ENCODE measurements at regions not wholly inside any gene's neighbourhood (a gene's known extent, or its start where the extent isn't known, plus 50 kb on each side); places are given as distances from the start of the nearest gene placed in this dataset.

- Histone ChIP-seq H4K8ac (ENCODE audit: extremely low read depth, insufficient read depth, low read length) (no peak overlapping the region), H3K27me3 (replicated peaks in 1 of 4; ENCODE audit: control insufficient read depth in 3 of 4, extremely low read depth in 1 of 4, insufficient read depth in 3 of 4, low read length in 3 of 4) (no peaks in the 10 kb centered on the region), H4K5ac (ENCODE audit: insufficient read length, low read depth, low read length) (no peak overlapping the region), H2BK120ac (replicated peaks; ENCODE audit: low read depth, low read length) (no peak overlapping the region), H3K79me1 (ENCODE audit: low read depth, low read length) (no peaks in the 10 kb centered on the region), H2BK15ac (ENCODE audit: low read length) (no peak overlapping the region), H3K56ac (replicated peaks; ENCODE audit: insufficient read length, low read depth, low read length) (no peak overlapping the region), H4K20me1 (replicated peaks in 1 of 2; ENCODE audit: control insufficient read depth in 1 of 2, insufficient read depth in 2 of 2, low read length in 2 of 2) (no peaks in the 10 kb centered on the region), H3K23me2 (ENCODE audit: low read depth, low read length) (no peaks in the 10 kb centered on the region), H3K36me3 (ENCODE audit: control insufficient read depth in 2 of 4, insufficient read depth in 4 of 4, low read length in 3 of 4) (no peaks in the 10 kb centered on the region), H2BK20ac (ENCODE audit: low read length) (no peak overlapping the region), H3K18ac (ENCODE audit: extremely low read depth, low read length) (no peak overlapping the region), H3K4me3 (ENCODE audit: extremely low read depth in 1 of 4, insufficient read depth in 2 of 4, low read depth in 3 of 4, low read length in 4 of 4) (no peak overlapping the region), H2AK5ac (ENCODE audit: low read depth, low read length) (no peak overlapping the region), H3K27ac (ENCODE audit: low read depth, low read length) (no peak overlapping the region), H3K9me3 (ENCODE audit: insufficient read depth in 2 of 2, low read depth in 1 of 2, low read length in 1 of 2) (no peaks in the 10 kb centered on the region), H3K79me2 (ENCODE audit: control insufficient read depth in 1 of 2, insufficient read depth in 2 of 2, low read length in 2 of 2) (no peaks in the 10 kb centered on the region), H3K9ac (replicated peaks in 1 of 4; ENCODE audit: extremely low read depth in 1 of 4, low read depth in 3 of 4, low read length in 3 of 4) (no peak overlapping the region), H4K91ac (replicated peaks; ENCODE audit: insufficient read length, low read length) (no peak overlapping the region), H3K14ac (ENCODE audit: insufficient read length) (no peak overlapping the region), H3K4me1 (replicated peaks in 1 of 4; ENCODE audit: control insufficient read depth in 3 of 4, insufficient read depth in 4 of 4, low read length in 3 of 4) (no peaks in the 10 kb centered on the region), H3K4me2 (ENCODE audit: insufficient read depth in 1 of 2, low read depth in 2 of 2, low read length in 2 of 2) (no peak overlapping the region), H3K4ac (replicated peaks; ENCODE audit: insufficient read length, low read depth, low read length) (no peak overlapping the region), H2BK5ac (ENCODE audit: low read depth, low read length) (no peak overlapping the region), H2AFZ (ENCODE audit: low read length) (no peak overlapping the region), H2BK12ac (ENCODE audit: low read depth, low read length) (no peak overlapping the region), H3K23ac (ENCODE audit: insufficient read length) (no peak overlapping the region)
- FAIRE-seq: no peak
- POLR2A ChIA-PET (ENCODE audit: partially characterized antibody): no interaction called here
- CTCF ChIA-PET (ENCODE audit: partially characterized antibody): interaction anchor here (0.9 kb wide), 1 partner anchor 10 kb away, joined by 4 read pairs; no protein-coding TSS in a partner anchor
- no peak for TF ChIP-seq TEAD4 (IDR thresholded peaks at IDR 0.05; ENCODE audit: low read depth, low read length)
- no peak for TF ChIP-seq SP4 (IDR thresholded peaks at IDR 0.05; ENCODE audit: low read length)
- WGBS, 2 experiments (ENCODE audit: extremely low coverage in 1 of 2, insufficient coverage in 1 of 2, insufficient read length in 1 of 2, insufficient replicate concordance in 2 of 2, low coverage in 1 of 2, low lambda C conversion rate in 2 of 2, missing lambda C conversion rate in 1 of 2): 89% methylated on average over 2 of the region's 2 CpGs; no CpG with 5 or more reads in 1 of the 2 experiments
- DNase-seq (ENCODE audit: low read depth in 1 of 2, low spot score in 2 of 2): no peak
These were observed 141.5 kb upstream of the ARHGAP42 start for GRCh38 chr11:100545556-100545955.
